H54 (cell line): ENCODE measurements at regions not wholly inside any gene's neighbourhood (a gene's known extent, or its start where the extent isn't known, plus 50 kb on each side); places are given as distances from the start of the nearest gene placed in this dataset.

Source experiments
- DNase-seq: peaks from one replicate; pipeline ENCODE4 v3.0.0; 2011; ENCODE audit warnings: low spot score, mixed read lengths; ENCODE audit not compliant: insufficient read length
- FAIRE-seq: peaks from 3 replicates; lab custom pipeline; 2011; peaks lifted over from hg19 to GRCh38; lab: Jason Lieb, UNC
- POLR2A ChIP-seq: IDR thresholded peaks from 2 replicates; pipeline ENCODE4 v1.6.1; 2011; ENCODE audit warnings: low read depth, mild to moderate bottlenecking, low read length

GRCh38 chr13:53311561-53311960, 282.9 kb downstream of the OLFM4 start:
- TF ChIP-seq POLR2A, result no peak
- DNase-seq (no peak), FAIRE-seq (no peak)

GRCh38 chr13:53321296-53321801, 292.7 kb downstream of the OLFM4 start:
- no peak for TF ChIP-seq POLR2A
- FAIRE-seq (no peak), DNase-seq (no peak)

- FAIRE-seq (no peak), DNase-seq (no peak)
- TF ChIP-seq POLR2A, result no peak
These were observed 296.0 kb downstream of the OLFM4 start for GRCh38 chr13:53324656-53325055.

GRCh38 chr13:53326716-53327115, 298.1 kb downstream of the OLFM4 start:
- TF ChIP-seq POLR2A, result no peak
- DNase-seq (no peak), FAIRE-seq (no peak)

- FAIRE-seq, result no peak
- DNase-seq, result no peak
- TF ChIP-seq POLR2A, result no peak
These were observed 299.2 kb downstream of the OLFM4 start for GRCh38 chr13:53327680-53328315.

- FAIRE-seq, result no peak
These were observed 308.0 kb downstream of the OLFM4 start for GRCh38 chr13:53336441-53337160.

GRCh38 chr13:53338760-53339159, 310.1 kb downstream of the OLFM4 start:
- no peak for TF ChIP-seq POLR2A
- DNase-seq, result no peak
- FAIRE-seq, result no peak

More at GRCh38 chr13:53336441-53337160, 308.0 kb downstream of the OLFM4 start:
- no peak for DNase-seq
- TF ChIP-seq POLR2A, result no peak

- no peak for TF ChIP-seq POLR2A
These were observed 312.0 kb downstream of the OLFM4 start for GRCh38 chr13:53340505-53341143.

GRCh38 chr13:53341144-53341510, 312.5 kb downstream of the OLFM4 start:
- DNase-seq (no peak), FAIRE-seq (no peak)
- no peak for TF ChIP-seq POLR2A

More at GRCh38 chr13:53340505-53341143, 312.0 kb downstream of the OLFM4 start:
- FAIRE-seq (no peak), DNase-seq (no peak)

GRCh38 chr13:53342623-53343360, 314.2 kb downstream of the OLFM4 start:
- DNase-seq (no peak), FAIRE-seq (no peak)

GRCh38 chr13:53343361-53343744, 314.7 kb downstream of the OLFM4 start:
- no peak for FAIRE-seq
- DNase-seq, result no peak
- no peak for TF ChIP-seq POLR2A

More at GRCh38 chr13:53342623-53343360, 314.2 kb downstream of the OLFM4 start:
- TF ChIP-seq POLR2A, result no peak

- FAIRE-seq (no peak), DNase-seq (no peak)
- no peak for TF ChIP-seq POLR2A
These were observed 322.4 kb downstream of the OLFM4 start for GRCh38 chr13:53351021-53351420.

GRCh38 chr13:53357582-53357981, 329.0 kb downstream of the OLFM4 start:
- TF ChIP-seq POLR2A, result no peak
- no peak for FAIRE-seq
- no peak for DNase-seq

GRCh38 chr13:53368948-53369347, 340.3 kb downstream of the OLFM4 start:
- DNase-seq, result no peak

More at GRCh38 chr13:53368948-53369347, 340.3 kb downstream of the OLFM4 start:
- no peak for FAIRE-seq
- TF ChIP-seq POLR2A, result no peak
